Neural progenitor cell (in vitro differentiated cells): ENCODE measurements at regions not wholly inside any gene's neighbourhood (a gene's known extent, or its start where the extent isn't known, plus 50 kb on each side); places are given as distances from the start of the nearest gene placed in this dataset.

Source experiments
- DNase-seq: peaks from one replicate; pipeline ENCODE4 v3.0.0-alpha.2; 2016; ENCODE audit warnings: low spot score
- H2AFZ ChIP-seq: fragments of 200-600 bp; sonication (generic); replicated peaks from 2 replicates; pipeline ENCODE4 v1.6.1; 2016; ENCODE audit warnings: antibody characterized with exemption
- H3F3A ChIP-seq: fragments of 200-600 bp; sonication (generic); 2 replicates; pipeline ENCODE4 v1.6.1; 2016; ENCODE audit warnings: antibody characterized with exemption, low read depth
- H3K27ac ChIP-seq: fragments of 200-600 bp; sonication (generic); 2 replicates; pipeline ENCODE4 v1.5.1; 2016; ENCODE audit warnings: mild to moderate bottlenecking
- H3K27me3 ChIP-seq: fragments of 200-600 bp; sonication (generic); 2 replicates; pipeline ENCODE4 v1.6.1; 2016; ENCODE audit warnings: mild to moderate bottlenecking, moderate library complexity
- H3K36me3 ChIP-seq: fragments of 200-600 bp; sonication (generic); 2 replicates; pipeline ENCODE4 v1.5.1; 2016
- H3K4me1 ChIP-seq: fragments of 200-600 bp; sonication (generic); 2 replicates; pipeline ENCODE4 v1.6.1; 2016; ENCODE audit warnings: mixed run types
- H3K4me2 ChIP-seq: fragments of 200-600 bp; sonication (generic); 2 replicates; pipeline ENCODE4 v1.6.1; 2016
- H3K4me3 ChIP-seq: fragments of 200-600 bp; sonication (generic); 2 replicates; pipeline ENCODE4 v1.5.1; 2016
- H3K79me2 ChIP-seq: fragments of 200-600 bp; sonication (generic); 2 replicates; pipeline ENCODE4 v1.6.1; 2016; ENCODE audit warnings: low read depth
- H3K9ac ChIP-seq: fragments of 200-600 bp; sonication (generic); 2 replicates; pipeline ENCODE4 v1.6.1; 2016
- H3K9me3 ChIP-seq: fragments of 200-600 bp; sonication (generic); 2 replicates; pipeline ENCODE4 v1.5.1; 2016; ENCODE audit warnings: low read depth
- H4K20me1 ChIP-seq: fragments of 200-600 bp; sonication (generic); 2 replicates; pipeline ENCODE4 v1.6.1; 2016; ENCODE audit warnings: low read depth
- H3K27ac Mint-ChIP-seq: 3 replicates; pipeline ENCODE4 v1.8.0; 2021; ENCODE audit warnings: mixed read lengths
- H3K27me3 Mint-ChIP-seq: 2 replicates; pipeline ENCODE4 v1.8.0; 2022; ENCODE audit warnings: low read depth, mild to moderate bottlenecking, inconsistent platforms, moderate library complexity, mixed read lengths; ENCODE audit not compliant: insufficient read depth
- H3K36me3 Mint-ChIP-seq: 3 replicates; pipeline ENCODE4 v1.8.0; 2021; ENCODE audit warnings: mixed read lengths
- H3K4me1 Mint-ChIP-seq: 3 replicates; pipeline ENCODE4 v1.8.0; 2021; ENCODE audit warnings: mixed read lengths
- H3K4me3 Mint-ChIP-seq: 3 replicates; pipeline ENCODE4 v1.8.0; 2021; ENCODE audit warnings: mild to moderate bottlenecking, moderate library complexity, mixed read lengths
- H3K9me3 Mint-ChIP-seq: 3 replicates; pipeline ENCODE4 v1.8.0; 2020; ENCODE audit warnings: mixed read lengths
- EZH2 ChIP-seq: fragments of 200-600 bp; sonication (generic); IDR thresholded peaks from 2 replicates; pipeline ENCODE4 v1.6.1; 2017; ENCODE audit warnings: antibody characterized with exemption, mild to moderate bottlenecking, moderate library complexity
- EZH2phosphoT487 ChIP-seq: fragments of 200-600 bp; sonication (generic); IDR thresholded peaks from 2 replicates; pipeline ENCODE4 v1.6.1; 2017; ENCODE audit warnings: antibody characterized with exemption
- TF ChIP-seq, protein P1 (sequence below): fragments of 200-600 bp; sonication (generic); IDR thresholded peaks from 2 replicates; pipeline ENCODE4 v1.5.1; 2017; ENCODE audit warnings: antibody characterized with exemption, mild to moderate bottlenecking

DNA sequence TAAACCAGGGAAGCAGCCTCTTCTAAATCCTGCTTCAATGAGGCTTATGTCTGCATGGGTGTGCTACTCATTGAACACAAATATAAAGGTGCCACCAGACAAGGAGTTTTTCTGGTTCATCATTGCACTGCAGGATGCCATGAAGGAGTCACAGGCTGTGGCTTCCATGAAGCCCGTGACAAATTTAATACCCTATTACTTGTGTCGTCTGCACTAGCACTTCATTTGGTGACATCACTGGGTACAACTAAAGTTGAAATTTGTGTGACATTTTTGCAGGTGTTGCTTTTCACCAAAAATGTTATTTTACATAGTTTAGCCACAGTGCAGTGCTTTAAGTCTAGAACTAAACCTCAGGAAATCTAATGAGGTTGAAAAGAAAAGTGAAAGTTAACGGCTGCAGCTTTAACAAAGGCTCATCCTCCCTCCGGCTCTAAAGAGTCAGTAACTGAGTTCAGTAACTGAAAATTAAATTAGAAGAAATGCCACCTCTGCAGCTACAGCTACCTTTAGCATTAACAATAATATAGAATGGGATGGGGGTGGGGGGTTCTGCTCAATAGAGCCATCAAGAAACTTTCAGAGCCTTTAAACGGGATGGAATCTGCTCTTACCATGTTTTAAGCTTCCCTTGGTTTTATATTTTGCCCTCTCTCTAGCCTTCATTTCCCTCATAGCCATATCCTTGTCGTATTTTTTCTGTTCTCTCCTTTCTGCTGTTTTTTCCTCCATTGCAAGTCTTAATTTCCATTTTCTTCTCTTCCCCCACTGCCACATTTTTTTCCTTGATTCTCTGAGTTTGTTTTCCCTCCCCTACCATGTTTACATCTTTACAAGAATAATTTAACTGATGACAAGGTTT lies 233.8 kb upstream of the TMEM161B start:
- Histone ChIP-seq H3F3A (no peaks in the 10 kb centered on the region), H3K27ac (no peak overlapping the region), H3K4me3 (no peak overlapping the region), H3K79me2 (no peaks in the 10 kb centered on the region), H4K20me1 (no peaks in the 10 kb centered on the region), H3K4me2 (peak overlapping the region; percentile 12), H3K4me1 (peaks cover 12% of the 10 kb centered on the region), H2AFZ (peak overlapping the region; percentile 80), H3K27me3 (no peaks in the 10 kb centered on the region), H3K36me3 (no peaks in the 10 kb centered on the region), H3K9me3 (no peaks in the 10 kb centered on the region), H3K9ac (no peak overlapping the region)
- Mint-ChIP-seq H3K27ac (peak overlapping the region; percentile 22), H3K27me3 (no peaks in the 10 kb centered on the region), H3K4me1 (peaks cover 15% of the 10 kb centered on the region), H3K9me3 (no peaks in the 10 kb centered on the region), H3K36me3 (no peaks in the 10 kb centered on the region), H3K4me3 (no peak overlapping the region)
- no peak for DNase-seq
- no peak for TF ChIP-seq EZH2
- TF ChIP-seq EZH2phosphoT487 = no peak
- TF ChIP-seq, protein P1, sequence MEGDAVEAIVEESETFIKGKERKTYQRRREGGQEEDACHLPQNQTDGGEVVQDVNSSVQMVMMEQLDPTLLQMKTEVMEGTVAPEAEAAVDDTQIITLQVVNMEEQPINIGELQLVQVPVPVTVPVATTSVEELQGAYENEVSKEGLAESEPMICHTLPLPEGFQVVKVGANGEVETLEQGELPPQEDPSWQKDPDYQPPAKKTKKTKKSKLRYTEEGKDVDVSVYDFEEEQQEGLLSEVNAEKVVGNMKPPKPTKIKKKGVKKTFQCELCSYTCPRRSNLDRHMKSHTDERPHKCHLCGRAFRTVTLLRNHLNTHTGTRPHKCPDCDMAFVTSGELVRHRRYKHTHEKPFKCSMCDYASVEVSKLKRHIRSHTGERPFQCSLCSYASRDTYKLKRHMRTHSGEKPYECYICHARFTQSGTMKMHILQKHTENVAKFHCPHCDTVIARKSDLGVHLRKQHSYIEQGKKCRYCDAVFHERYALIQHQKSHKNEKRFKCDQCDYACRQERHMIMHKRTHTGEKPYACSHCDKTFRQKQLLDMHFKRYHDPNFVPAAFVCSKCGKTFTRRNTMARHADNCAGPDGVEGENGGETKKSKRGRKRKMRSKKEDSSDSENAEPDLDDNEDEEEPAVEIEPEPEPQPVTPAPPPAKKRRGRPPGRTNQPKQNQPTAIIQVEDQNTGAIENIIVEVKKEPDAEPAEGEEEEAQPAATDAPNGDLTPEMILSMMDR = no peak

DNA sequence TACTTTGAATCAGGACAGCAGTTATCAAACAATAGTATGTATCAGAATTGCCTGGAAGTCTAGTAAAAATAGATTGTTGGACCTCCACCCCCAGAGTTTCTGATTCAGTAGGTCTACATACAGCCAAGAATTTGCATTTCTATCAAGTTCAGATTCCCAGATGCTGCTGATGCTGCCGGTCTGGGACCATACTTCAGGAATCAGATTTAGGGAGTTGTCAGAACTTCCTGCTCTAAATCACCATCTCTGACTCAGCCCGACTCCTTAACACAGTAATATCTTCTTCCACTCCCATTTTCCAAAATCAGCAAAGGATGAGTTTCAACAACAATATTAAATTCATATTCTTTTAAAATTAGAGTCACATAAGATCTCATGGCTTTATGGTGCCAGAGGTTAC lies 227.2 kb upstream of the TMEM161B start:
- H3K27ac Mint-ChIP-seq = no peak overlapping the region

DNA sequence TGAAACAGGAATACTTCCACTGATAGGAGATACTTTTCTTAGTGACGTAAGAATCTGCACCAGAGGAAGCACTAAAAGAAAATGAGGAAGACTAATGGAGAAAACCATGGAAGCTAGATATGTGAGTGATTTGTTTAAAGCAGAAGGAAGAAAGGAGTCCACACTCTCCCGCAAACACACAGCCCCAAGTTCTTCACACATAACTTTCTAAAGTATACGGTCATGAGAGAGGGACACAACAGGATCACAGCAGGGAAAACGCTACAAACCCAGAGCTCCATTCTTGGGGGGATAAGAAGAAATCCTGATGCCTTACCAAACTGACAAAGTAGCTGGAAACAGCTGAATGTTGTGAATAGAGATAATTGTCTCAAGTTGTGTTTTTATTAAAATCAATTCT lies 222.2 kb upstream of the TMEM161B start:
- Histone ChIP-seq H3K4me2 (peak overlapping the region; percentile 36), H3K27me3 (no peaks in the 10 kb centered on the region), H3K79me2 (no peaks in the 10 kb centered on the region), H3K4me3 (no peak overlapping the region), H3K27ac (no peak overlapping the region), H3K36me3 (no peaks in the 10 kb centered on the region), H3F3A (peaks cover 23% of the 10 kb centered on the region), H3K4me1 (peaks cover 61% of the 10 kb centered on the region), H3K9ac (no peak overlapping the region), H2AFZ (no peak overlapping the region), H4K20me1 (no peaks in the 10 kb centered on the region), H3K9me3 (no peaks in the 10 kb centered on the region)
- TF ChIP-seq, protein P1 = no peak
- TF ChIP-seq EZH2phosphoT487 (no peak), EZH2 (no peak)
- H3K9me3 Mint-ChIP-seq = no peaks in the 10 kb centered on the region
- peak overlapping the region; percentile 19 for H3K27ac Mint-ChIP-seq
- H3K4me3 Mint-ChIP-seq = no peak overlapping the region
- peaks cover 2% of the 10 kb centered on the region for H3K27me3 Mint-ChIP-seq
- peaks cover 27% of the 10 kb centered on the region for H3K4me1 Mint-ChIP-seq
- peak; percentile 38 for DNase-seq
- no peaks in the 10 kb centered on the region for H3K36me3 Mint-ChIP-seq

More for the DNA sequence above, 227.2 kb upstream of the TMEM161B start:
- no peaks in the 10 kb centered on the region for H3F3A ChIP-seq
- no peak overlapping the region for H3K4me3 Mint-ChIP-seq
- no peaks in the 10 kb centered on the region for H3K79me2 ChIP-seq
- no peaks in the 10 kb centered on the region for H3K27me3 Mint-ChIP-seq
- TF ChIP-seq EZH2phosphoT487 (no peak), EZH2 (no peak)
- TF ChIP-seq, protein P1 = no peak
- no peak overlapping the region for H3K4me2 ChIP-seq
- no peak overlapping the region for H3K27ac ChIP-seq
- DNase-seq = no peak
- H3K36me3 Mint-ChIP-seq = no peaks in the 10 kb centered on the region
- H3K4me3 ChIP-seq = no peak overlapping the region
- peaks cover 12% of the 10 kb centered on the region for H3K4me1 ChIP-seq
- no peaks in the 10 kb centered on the region for H3K36me3 ChIP-seq
- H4K20me1 ChIP-seq = no peaks in the 10 kb centered on the region
- H2AFZ ChIP-seq = no peak overlapping the region
- H3K9ac ChIP-seq = no peak overlapping the region
- H3K27me3 ChIP-seq = no peaks in the 10 kb centered on the region
- no peaks in the 10 kb centered on the region for H3K9me3 Mint-ChIP-seq
- H3K9me3 ChIP-seq = no peaks in the 10 kb centered on the region
- peaks cover 10% of the 10 kb centered on the region for H3K4me1 Mint-ChIP-seq
